ENCODE measurements at regions not wholly inside any gene's neighbourhood (a gene's known extent, or its start where the extent isn't known, plus 50 kb on each side); places are given as distances from the start of the nearest gene placed in this dataset.

DNA sequence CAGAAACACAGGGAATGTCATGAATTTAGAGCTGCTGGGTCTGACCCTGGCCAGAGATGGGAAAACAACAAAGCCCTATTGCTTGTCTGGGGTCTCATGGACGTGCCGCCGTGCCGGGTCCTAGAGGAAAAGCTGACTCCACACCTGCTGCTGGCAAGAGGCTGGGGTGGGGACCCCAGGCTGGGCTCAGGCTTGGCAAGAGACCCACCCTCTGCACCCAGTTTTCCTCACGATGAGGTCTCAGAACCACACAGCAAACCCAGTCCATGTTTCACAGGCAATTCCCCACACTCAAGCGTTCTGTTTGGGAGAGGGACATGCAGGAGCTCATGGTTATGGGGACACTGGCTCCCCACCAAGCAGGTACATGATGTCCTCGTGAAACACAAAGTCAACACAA, 367.3 kb upstream of the SALL3 start:
- DNase-seq, result no peak

DNA sequence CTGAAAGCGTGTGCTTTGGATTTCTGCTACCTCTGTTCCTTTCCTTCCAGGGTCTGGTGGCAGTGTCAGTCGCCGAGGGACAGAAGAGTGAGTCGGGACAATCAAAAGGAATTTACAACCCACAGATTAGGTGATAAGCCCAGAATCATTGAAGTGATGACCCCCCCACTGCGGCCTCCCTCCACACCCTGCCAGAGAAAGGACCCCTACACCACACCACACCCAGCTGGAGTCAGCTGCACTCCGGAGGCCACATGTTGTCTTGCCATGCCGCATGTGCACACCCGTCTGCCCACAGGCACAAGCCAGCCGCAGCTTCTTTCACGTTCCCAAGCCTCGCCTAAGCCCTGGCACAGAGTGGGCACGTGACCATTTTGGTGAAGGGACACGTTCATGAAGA, 366.8 kb upstream of the SALL3 start:
- no peak for DNase-seq

DNA sequence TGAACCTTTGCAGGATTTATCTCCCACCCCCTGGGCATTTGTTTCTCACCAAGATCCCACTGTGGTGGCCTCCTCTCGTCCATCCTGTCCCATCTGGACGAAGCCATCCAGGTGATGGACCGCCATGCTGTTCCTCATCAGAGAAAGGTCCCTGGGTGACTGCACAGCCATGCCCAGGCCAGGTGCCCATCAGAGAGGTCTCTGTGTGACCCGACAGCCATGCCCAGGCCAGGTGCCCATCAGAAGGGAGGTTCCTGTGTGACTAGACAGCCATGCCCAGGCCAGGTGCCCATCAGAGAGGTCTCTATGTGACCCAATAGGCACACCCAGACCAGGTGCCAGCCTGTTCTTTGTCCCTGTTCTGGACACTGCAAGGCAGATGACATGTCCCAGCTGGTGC, 360.9 kb upstream of the SALL3 start:
- DNase-seq, result no peak

DNA sequence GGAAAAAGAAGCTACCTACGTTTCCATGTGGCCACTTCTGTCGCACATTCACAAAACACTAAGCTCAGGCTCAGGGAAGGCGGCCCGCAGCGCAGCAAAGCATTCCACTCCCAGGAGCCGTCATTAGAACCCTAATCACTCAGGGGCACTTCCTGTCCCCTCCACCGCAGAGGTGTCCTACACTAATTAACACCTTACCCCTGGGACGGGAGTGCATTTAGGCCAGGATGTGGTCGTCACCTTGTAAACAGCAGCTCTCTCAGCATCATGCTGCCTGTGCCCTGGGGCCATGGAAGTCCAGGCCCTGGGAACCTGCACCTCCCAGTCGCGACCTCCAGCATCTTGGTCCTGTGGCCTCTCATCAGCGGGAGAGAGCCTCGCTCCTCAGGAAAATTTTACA, 359.8 kb upstream of the SALL3 start:
- DNase-seq, result no peak

DNA sequence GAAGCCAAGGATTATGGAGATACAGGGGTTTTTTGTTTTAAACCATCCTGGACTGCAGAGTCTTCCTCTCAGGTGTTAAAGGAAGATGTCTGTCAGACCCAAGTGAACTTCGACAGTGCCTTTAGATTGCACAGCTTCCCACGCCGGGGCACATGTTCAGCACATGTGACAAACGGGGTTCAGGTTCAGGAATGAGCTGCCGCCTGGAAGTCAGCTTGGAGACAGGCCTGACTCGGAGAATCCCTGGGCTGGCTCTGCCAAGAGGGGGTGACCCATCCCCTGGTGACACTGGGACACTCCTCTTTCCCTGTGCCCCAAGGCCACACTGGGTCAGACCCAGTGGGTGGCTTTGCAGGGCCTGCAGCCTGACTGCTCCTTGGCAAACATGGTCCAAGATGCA, 359.3 kb upstream of the SALL3 start:
- no peak for DNase-seq

DNA sequence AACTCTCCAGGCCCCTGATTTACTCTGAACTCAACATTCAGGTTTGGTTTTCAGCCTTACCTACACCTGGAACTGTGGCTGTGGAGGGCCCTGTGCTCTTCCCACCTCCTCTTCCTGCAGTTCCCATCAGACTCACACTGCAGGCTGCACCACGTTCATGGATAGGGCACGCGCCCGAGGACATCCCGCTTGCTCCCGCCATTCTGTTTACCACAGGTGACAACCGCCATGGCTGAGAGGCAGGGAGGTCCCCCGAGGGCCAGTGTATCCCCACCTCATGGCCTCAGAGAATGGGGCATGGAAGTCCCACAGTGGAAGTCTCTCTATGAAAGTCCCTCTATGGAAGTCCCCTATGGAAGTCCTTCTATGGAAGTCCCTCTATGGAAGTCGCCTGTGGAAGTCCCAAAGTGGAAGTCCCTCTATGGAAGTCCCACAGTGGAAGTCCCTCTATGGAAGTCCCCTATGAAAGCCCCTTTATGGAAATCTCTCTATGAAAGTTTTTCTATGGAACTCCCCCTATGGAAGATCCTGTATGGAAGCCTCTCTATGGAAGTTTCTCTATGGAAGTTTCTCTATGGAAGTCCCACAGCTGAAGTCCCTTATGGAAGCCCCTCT, 358.4 kb upstream of the SALL3 start:
- DNase-seq, result no peak

DNA sequence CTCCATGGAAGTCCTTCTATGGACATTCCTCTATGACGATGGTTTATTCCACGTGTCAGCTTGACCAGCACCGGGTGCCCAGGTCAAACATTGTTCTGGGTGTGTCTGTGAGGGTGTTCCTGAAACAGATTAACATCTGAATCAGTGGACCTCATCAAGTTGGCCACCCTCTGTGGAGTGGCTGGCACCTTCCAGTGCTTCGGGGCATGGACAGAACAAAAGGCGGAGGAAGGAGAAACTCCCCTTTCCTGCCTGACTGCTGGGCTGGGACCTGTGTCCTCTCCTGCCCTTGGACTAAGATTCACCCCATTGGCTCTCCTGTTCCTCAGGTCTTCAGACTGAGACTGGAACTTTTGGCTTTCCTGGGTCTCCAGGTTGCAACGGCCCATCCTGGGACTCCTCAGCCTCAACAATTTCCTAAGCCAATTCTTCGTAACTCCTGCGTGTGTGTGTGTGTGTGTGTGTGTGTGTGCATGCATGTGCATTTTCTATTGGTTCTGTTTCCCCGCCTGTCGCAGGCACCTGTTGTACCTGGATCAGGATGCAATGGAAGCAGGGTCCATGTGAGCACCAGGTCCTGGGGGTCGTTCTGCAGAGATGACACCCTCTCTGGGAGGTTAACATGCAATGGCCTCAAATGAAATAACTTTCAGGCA, 357.2 kb upstream of the SALL3 start:
- DNase-seq, result no peak

DNA sequence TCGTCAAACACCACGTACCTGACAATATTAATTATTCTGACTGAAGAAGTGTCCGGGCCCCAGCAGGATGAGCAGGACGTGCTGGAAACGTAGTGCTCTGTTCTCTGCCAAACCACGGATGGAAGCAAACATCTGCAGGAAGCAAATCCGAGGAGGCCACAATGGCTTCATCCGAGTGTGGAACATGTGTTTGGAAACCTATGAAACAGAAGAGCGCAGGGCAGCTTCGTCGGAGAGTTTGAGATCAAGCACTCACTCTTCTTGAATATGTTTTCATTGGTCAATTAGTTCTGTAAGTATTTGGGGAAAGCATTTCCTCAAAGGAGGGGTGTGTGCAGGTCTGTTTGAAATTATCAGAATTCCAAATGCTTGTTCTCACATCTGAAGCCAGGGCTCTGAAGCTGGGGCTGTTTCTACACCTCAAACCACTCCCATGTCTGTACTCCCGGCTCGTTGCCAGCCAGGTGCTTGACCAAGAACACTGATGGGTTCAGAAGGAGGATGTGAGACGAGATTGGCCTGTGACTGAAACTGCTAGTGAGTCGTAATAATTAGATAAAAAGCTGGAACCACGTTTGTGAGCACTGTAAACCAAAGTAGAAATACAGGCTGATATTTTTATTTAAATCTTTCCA, 356.6 kb upstream of the SALL3 start:
- no peak for DNase-seq

DNA sequence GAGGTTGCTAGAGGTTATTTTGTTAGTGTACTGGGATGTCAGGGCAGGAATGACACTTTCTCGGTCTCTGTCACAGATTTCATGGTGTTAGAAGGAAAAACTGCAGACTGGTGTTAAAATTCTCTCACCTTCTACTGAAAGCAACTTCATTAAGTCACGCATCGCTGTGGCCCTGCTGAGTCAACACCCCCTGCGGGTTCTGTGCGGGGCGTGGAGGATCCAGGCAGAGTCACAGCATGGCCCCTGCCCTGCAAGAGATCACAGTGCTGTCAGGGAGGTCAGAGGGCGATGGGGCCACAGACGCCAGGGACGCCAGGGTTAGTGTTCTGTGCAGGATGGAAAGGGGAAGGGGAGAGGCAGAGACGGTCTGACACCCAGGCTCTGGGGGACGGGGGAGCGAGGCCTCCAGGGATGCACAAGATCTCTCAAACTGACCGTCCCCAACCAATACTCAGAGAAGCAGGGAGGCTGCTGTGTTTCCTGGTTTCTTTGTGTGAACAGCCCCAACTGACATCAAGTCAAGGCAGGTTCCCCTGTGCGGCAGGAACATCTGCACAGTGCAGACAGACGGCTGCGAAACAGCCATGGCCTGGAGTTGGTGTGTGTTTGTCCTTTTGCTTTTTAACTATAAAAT, 354.9 kb upstream of the SALL3 start:
- no peak for DNase-seq

DNA sequence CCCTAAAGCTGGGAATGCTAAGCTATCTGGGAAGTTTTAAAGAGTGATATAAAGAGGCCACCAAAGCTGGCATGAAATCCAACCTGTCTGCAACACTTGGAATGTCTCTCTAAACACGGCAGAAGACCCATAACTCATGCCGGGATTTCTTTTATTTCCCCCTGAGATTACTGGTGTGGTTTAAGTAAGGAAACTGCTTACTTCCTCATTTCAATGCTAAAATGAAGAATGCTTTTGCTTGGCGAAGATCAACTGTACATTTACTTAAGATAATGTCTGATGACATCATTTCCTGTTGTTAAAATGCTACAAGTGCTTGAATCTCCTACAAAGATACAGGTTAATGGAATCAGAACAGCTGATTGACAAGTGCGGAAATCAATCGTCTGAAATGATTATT, 353.8 kb upstream of the SALL3 start:
- DNase-seq, result no peak

DNA sequence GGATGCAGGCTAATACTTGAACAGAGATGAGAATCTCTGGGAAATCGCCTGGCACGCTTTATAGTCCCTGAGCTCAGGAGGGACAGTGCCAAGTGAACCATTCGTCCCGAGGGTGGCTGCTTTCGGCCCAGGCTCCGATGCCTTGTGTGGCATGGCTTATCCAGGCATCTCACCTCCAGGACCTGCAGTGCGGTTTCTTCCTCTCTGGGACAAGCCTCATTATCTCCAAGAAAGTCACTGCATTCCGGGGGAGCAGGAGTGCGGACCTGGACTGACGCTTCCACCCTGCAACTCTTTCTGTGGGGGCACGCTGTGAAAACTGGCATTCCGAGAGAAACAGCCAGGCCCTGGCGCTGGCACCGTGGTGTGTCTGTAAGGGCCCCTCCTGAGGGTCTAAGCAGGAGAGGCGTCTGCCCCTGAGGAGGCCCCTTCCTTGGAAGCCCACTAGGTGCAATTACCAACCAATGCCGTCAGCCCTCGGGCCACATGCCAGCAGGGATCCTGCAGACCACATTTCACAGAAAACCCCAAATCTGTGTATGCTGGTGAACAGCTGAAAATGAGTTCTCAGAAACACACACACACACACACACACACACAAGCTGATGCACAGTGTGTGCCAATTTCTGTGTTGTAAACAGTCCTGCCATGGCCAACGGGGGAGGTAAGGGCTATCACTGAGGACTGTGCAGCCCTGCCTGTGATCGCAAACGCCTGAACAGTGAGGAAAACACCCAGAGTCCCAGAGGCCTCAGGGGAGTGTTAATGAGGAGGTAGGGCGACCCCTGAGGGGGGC, 351.9 kb upstream of the SALL3 start:
- no peak for DNase-seq

DNA sequence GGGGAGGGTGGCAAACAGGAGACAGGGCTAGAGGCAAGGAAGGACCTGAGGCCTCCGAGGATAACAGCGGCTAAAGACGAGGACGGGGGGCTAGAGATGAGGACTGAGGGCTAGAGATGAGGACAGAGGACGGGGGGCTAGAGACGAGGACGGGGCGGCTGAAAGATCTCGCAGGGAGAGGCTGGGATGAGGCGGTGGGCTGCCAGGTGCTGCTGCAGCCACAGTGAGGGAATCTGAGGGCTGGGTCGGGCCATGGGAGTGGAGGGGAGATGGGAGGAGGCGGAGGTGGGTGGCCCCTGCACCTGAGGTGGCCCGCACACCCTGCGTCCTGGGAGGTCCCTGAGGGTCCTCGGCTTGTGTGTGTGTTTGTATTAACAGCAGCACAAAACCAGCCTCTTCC, 350.2 kb upstream of the SALL3 start:
- no peak for DNase-seq

DNA sequence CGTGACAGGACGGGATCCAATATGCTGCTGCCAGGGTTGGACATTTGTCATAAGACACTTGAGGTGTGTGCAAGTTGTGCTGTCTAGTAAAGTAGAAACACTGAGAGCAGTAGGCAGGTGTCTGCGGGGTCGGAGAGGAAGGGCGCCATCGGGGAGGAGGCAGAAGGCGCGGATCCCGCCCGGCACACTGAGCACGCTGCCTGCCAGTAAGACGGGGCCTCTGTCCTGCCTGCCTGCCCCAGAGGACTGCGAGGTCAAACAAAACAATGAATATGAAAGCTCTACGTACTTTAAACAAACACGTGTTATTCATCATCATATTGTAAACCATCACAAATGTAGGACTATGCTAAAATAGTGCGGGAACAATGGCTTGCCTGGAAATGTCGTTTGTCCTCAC, 349.3 kb upstream of the SALL3 start:
- no peak for DNase-seq

DNA sequence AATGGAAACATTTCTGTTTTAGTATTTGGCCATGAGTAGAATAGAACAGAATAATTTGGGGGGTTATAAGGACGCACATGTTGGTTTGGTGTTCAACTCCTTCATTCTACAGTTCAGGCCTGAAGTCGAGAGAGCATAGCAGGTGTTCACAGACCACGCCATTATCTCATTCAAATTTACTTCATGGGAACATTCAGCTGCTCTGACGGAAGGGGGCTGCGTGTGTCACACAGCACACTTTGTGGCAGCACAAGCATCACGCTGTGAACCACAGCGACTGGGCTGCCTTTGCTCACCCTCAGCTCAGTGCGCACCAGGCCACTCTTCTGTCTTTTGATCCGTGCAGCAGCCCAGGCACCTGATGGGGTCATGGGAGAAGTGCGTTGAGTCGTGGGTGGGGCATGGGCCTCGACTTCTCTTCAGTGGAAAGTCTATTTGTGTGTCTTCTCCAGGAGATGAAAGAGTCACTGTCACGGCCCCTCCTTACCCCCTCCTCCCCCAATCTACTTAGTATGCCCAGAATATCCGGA, 348.6 kb upstream of the SALL3 start:
- DNase-seq, result no peak

DNA sequence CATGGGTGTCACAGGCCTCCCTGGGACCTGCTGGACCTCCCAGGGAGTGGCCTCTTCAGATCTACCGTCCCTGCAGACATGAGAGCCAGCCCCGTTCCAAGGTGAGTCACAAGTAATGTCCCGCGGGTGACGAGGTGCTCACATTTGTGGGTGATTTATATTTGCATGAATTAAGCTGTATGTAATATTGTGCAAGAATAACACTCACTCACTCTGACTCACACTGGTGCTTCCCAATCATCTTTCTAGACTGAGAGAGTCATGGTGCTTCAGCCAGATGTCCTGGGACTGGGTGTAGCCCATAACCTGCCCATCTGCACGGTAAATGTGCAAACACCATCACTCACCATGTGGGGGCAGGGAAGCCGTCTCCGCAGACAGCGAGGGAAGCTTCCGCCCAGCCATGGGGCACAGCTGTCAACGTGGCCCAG, 347.5 kb upstream of the SALL3 start:
- no peak for DNase-seq

DNA sequence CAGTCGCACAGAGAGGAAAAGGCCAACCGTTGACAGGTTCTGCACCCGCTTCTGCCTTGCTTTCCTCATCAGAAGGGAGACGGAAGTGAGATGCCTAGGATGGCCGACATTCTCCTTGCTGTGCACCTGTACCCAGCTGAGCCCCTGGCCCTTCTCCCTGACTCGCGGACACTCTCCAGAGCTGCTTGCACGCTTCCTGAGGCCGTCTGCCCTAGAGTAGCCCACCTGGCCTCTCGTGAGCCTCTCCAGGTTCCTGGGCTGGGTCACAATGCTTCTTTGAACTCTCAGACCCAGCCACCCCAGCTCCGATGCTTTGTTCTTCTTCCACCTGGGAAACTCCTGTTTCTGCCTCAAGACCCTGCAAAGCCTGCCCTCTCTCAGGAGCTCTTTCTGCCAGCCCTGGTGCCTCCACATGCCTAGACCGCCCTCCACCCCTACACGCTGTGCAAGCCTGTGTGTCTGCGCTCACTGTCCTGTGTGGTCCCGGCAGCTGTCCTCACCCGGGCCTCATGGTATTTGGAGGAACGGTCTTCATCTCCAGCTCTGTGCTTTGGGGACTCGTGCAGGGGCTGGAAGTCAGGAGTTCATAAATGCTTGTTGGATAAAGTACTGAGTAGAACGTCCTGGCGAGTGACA, 345.4 kb upstream of the SALL3 start:
- no peak for DNase-seq

DNA sequence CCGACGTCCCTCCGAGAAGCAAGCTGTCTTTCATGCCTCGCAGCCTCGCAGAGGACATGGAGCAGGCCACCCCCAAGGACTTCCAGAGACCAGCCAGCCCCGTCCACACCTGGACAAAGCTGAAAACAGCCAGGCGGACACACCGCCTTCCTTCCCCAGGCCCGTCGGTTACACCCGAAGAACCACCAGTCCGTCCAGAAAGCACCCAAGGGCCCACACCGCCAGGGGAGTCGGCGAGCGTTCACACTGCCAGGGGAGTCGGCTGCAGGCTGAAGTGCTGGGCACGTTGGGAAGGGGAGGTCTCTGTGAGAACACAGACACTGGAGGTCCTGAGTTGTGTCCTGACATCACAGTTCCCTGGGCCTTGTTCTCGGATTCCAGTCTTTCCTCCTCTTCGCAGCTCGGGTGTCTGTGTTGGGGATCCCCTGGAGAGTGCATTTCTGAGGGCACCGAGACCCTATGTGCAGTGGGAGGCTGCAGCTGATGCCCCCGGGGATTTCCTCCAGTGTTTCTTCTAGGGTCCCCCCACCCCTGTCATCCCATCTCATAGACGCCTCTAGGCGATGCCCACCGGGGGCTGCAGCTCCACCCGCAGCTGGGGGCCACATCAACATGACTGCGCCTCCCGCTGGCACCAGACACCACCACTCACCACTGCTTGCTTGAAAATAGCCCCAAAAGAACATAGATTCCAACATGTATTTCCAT, 344.4 kb upstream of the SALL3 start:
- DNase-seq, result no peak

DNA sequence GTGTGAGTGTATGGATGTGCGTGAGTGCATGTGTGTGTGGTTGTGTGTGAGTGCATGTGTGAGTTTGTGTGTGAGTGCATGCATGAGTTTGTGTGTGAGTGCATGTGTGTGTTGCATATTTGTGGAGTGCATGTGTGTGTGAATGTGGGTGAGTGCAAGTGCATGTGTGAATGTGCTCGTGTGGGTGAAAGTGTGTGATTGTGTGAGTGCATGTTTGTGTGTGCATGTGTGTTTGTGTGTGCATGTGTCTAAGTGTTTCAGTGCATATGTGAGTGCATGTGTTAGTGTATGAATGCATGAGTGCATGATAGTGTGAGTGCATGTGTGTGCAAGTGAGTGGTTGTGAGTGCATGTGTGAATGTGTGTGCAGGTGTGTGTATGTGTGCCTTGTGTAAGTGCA, 343.4 kb upstream of the SALL3 start:
- no peak for DNase-seq

DNA sequence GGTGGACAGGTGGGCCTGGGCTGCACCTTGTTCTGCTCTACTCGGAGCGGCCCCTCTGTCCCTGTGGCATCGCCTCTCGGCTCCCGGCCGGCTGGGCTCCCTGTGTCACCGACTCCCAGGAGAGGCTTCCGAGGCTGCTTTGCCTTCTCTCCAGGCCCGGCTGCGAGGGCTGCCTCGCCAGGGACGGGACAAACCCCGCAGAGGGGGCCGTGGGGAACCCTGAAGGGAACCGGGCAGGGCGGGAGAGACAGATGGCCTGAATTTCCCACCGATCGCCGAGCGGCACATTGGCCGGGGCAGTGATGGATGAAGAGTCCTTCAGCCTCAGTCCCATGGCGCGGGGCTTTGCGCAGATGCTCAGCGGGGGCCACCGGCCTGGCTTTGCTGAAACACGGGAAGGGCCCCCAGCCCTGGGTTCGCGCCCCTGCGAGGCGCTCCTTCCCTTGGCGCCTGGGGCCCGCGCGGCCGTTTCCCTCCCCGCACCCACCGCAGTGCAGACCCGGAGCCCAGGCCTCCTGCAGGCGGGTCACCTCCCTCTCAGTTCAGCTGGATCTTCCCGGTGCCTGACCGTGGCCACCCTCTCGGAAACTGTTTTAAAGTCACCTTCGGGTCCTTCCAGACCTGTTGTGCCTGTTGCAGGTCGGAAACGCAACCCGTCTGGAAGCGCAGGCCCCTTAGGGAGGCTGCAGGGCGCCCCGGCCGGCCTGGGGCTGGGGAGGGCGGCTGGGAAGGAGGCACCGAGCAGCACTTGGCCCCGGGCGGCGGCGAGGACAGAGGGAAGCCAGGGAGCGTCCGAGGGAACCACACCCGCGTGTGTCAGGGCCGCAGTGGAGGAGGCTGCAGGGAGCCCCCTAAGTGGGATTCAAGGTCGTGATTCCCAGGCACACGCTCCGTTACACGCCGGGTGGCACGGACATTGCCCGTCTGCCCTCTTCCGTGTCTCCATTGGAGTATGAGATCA, 341.9 kb upstream of the SALL3 start:
- no peak for DNase-seq
